NCI-H510A (cell line): ENCODE measurements at regions not wholly inside any gene's neighbourhood (a gene's known extent, or its start where the extent isn't known, plus 50 kb on each side); places are given as distances from the start of the nearest gene placed in this dataset.
"Not testable (repeated sequence)": the region's sequence is repeated elsewhere in the genome, so short reads cannot be mapped to it uniquely, and the experiment has no call there.

Experiments
- DNase-seq: peaks from one replicate; lab custom pipeline; 2025; lab: John Stamatoyannopoulos, UW

- DNase-seq = no peak
Measured at GRCh38 chr4:173475751-173476150, 54.3 kb downstream of the HAND2 start.

GRCh38 chr4:173469622-173470021, 60.4 kb downstream of the HAND2 start:
- no peak for DNase-seq

GRCh38 chr4:173468314-173468713, 61.7 kb downstream of the HAND2 start:
- DNase-seq = no peak

GRCh38 chr4:173466101-173466500, 63.9 kb downstream of the HAND2 start:
- DNase-seq = no peak

- DNase-seq = no peak
Measured at GRCh38 chr4:173464481-173464880, 65.5 kb downstream of the HAND2 start.

- DNase-seq = no peak
Measured at GRCh38 chr4:173463816-173464215, 64.9 kb upstream of the SCRG1 start.

- no peak for DNase-seq
Measured at GRCh38 chr4:173461170-173461569, 62.3 kb upstream of the SCRG1 start.

- no peak for DNase-seq
Measured at GRCh38 chr4:173459857-173460256, 60.9 kb upstream of the SCRG1 start.

GRCh38 chr4:173457893-173458292, 59.0 kb upstream of the SCRG1 start:
- no peak for DNase-seq

GRCh38 chr4:173451435-173451834, 52.5 kb upstream of the SCRG1 start:
- not testable (repeated sequence) for DNase-seq

- no peak for DNase-seq
Measured at GRCh38 chr4:173450281-173450680, 51.4 kb upstream of the SCRG1 start.

- peak; percentile 1 for DNase-seq
Measured at GRCh38 chr4:173449380-173449717, 50.4 kb upstream of the SCRG1 start.

GRCh38 chr4:173448608-173449379, 49.9 kb upstream of the SCRG1 start:
- DNase-seq = no peak
